Fibroblast of pulmonary artery (primary cell): ENCODE measurements at regions not wholly inside any gene's neighbourhood (a gene's known extent, or its start where the extent isn't known, plus 50 kb on each side); places are given as distances from the start of the nearest gene placed in this dataset.

ENCODE experiments used
- DNase-seq: peaks from one replicate; pipeline ENCODE4 v3.0.0-alpha.2; 2010; ENCODE audit warnings: low read depth
- H3K4me3 ChIP-seq: replicated peaks from 2 replicates; pipeline ENCODE4 v1.5.1; 2011; ENCODE audit warnings: low read depth, mild to moderate bottlenecking, control low read depth, low read length, moderate library complexity
- CTCF ChIP-seq: IDR thresholded peaks from 2 replicates; pipeline ENCODE4 v1.5.1; 2011; ENCODE audit warnings: mild to moderate bottlenecking, control low read depth, low read length, inconsistent platforms; ENCODE audit errors: missing control alignments

DNA sequence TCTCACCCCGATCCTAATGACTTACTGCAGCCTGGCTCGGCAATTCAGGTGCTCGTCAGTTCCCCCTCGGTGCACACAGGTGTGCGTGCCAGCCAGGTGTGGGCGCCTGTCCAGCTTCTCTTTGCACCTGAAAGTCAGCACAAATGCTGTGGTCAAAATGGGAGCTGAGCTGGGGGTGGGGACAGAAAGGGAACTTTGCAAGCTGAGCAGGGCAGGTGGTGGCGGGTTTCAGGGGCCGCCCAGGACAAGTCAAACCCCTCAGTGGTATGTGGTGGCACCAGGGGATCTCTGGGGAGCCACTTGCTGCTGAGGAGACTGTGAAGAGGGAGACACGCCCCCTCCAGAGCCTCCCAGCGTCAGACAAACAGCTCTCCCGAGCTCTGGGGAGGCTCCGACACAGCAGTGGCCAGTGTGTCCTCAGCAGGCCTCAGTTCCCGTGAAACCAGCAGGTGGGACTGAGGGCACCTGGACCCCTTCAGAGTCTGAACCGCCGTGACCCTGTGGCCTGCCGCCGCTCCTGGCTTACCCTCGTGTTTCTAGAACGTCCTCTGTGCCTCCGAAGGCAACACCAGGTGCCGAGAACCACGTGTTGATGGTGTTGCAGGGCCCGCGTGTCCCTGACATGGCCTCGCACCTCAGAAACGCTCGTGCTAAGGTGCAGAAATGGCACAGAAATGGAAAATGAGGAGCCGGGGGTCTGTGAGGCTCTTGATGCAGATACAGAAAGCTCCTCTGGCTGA lies 233.5 kb upstream of the TNRC6C start:
- no peak for DNase-seq
- H3K4me3 ChIP-seq: no peak overlapping the region
- TF ChIP-seq CTCF: no peak

DNA sequence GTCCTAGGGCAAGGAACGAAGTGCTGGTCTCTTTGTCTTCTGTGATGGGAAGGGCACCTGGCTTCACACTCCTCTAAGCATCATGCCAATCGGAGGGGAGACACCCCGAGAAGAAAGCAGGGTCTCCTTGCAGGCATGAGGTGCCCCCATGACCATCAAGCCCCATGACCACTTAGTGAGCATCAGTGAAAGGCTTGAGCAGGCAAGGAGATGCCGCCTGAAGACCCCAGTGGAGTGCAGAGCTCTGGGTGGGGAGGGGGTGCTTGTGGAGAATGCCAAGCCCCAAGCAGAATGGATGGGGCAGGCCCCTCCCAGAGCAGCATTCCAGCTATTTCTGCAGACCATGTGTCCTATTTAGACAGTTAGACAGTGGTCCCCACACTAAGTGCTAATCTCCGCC lies 232.7 kb upstream of the TNRC6C start:
- TF ChIP-seq CTCF: no peak
- DNase-seq: no peak
- no peak overlapping the region for H3K4me3 ChIP-seq

- no peak overlapping the region for H3K4me3 ChIP-seq
- no peak for DNase-seq
- no peak for TF ChIP-seq CTCF
Measured at GRCh38 chr17:77726549-77727006, 231.9 kb upstream of the TNRC6C start.

DNA sequence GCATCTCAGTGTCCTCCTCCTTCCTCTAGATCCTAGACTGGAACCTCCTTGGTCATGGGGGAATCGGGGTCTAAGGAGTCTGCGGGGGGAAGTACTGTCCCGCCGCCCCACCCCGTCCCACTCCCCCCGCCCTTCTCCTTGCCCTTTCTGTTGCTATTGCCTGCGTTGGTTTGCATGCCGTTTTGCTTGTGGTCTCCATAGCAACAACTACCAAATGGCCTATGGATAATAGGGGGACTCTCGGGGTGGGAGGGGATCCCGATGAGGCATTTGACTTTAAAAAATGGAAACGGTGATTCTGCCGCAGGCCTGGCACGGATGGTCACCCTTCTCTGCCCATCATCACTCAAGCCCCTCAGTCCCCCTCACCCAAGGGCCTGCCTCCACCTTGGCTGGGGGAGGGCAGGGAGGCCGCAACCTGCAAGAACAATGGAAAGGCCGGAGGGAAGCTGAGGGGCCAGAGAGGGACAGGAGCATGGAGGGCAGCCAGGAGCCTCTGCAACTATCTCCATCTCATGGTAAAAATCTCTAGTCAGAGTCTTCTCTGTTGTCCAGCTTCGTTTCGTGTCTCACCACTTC lies 231.4 kb upstream of the TNRC6C start:
- H3K4me3 ChIP-seq: no peak overlapping the region
- no peak for TF ChIP-seq CTCF
- DNase-seq: no peak

- DNase-seq: no peak
- no peak for TF ChIP-seq CTCF
- no peak overlapping the region for H3K4me3 ChIP-seq
Measured at GRCh38 chr17:77728474-77728795, 230.1 kb upstream of the TNRC6C start.

- no peak overlapping the region for H3K4me3 ChIP-seq
- no peak for TF ChIP-seq CTCF
- no peak for DNase-seq
Measured at GRCh38 chr17:77728871-77729270, 229.6 kb upstream of the TNRC6C start.

- no peak for DNase-seq
- TF ChIP-seq CTCF: no peak
- no peak overlapping the region for H3K4me3 ChIP-seq
Measured at GRCh38 chr17:77729587-77729986, 228.9 kb upstream of the TNRC6C start.
